HCT116 (cell line): ENCODE measurements at regions not wholly inside any gene's neighbourhood (a gene's known extent, or its start where the extent isn't known, plus 50 kb on each side); places are given as distances from the start of the nearest gene placed in this dataset.

Experiments
- ATAC-seq: fragments of 200-7000 bp; cut with Tn5 transposase; 2 replicates; pipeline ENCODE4 v1.9.1; 2020; ENCODE audit warnings: mild to moderate bottlenecking, moderate library complexity
- BruUV-seq: library from RNA; stranded (reverse); fragments of 400-500 nt; replicated peaks from 2 replicates; lab custom pipeline; 2021; lab: Mats Ljungman, UMichigan
- CTCF ChIA-PET: fragments of 300-600 bp; sonication (Branson Sonifier 250); formaldehyde crosslinking; loops from one replicate; lab custom pipeline; 2021; ENCODE audit warnings: antibody characterized with exemption; lab: Charles Lee
- POLR2A ChIA-PET: fragments of 300-600, 350-600 bp; sonication (Branson Sonifier 250); formaldehyde crosslinking; loops from one replicate; lab custom pipeline; 2021; ENCODE audit warnings: antibody characterized with exemption; lab: Charles Lee
- RAD21 ChIA-PET, 2 experiments: fragments of 300-600 bp; sonication (Branson Sonifier 250); formaldehyde crosslinking; loops; one replicate each; lab custom pipeline; 2023; ENCODE audit warnings: low total read pairs in 2 of 2; ENCODE audit not compliant: uncharacterized antibody in 2 of 2, unreplicated experiment in 2 of 2, low non-redundant PET in 1 of 2; lab: Charles Lee
- DNase-seq: peaks from one replicate; pipeline ENCODE4 v3.0.0-alpha.2; 2010; ENCODE audit warnings: low read depth, low spot score
- H2AFZ ChIP-seq: fragments of 200-600 bp; shearing (Covaris generic), sonication (generic); 2 replicates; pipeline ENCODE4 v1.6.1; 2017; ENCODE audit warnings: low read depth, mixed run types, mixed read lengths, antibody characterized with exemption, low read length; ENCODE audit not compliant: poor library complexity, severe bottlenecking
- H3K27ac ChIP-seq: 2 replicates; pipeline ENCODE4 v1.5.1; 2012; ENCODE audit warnings: low read depth, low read length
- H3K27me3 ChIP-seq: fragments of 200-600 bp; sonication (generic); 2 replicates; pipeline ENCODE4 v1.6.1; 2016; ENCODE audit warnings: mixed run types, low read length, mixed read lengths; ENCODE audit not compliant: insufficient read depth
- H3K36me3 ChIP-seq, 2 experiments: fragments of 200-500 bp in 1 of 2; fragments of 200-600 bp in 1 of 2; sonication (Bioruptor generic) in 1 of 2; sonication (generic) in 1 of 2; 2 replicates each; pipeline versions ENCODE4 v1.5.1 to v1.6.1; 2014 to 2016; ENCODE audit warnings: low read length in 2 of 2, inconsistent platforms in 1 of 2, mixed read lengths in 1 of 2, mixed run types in 1 of 2; ENCODE audit not compliant: insufficient read depth in 2 of 2, control insufficient read depth in 1 of 2
- H3K4me1 ChIP-seq, 2 experiments: fragments of 200-600 bp in 1 of 2; sonication (generic) in 1 of 2; 2 replicates each; pipeline versions ENCODE4 v1.5.1 to v1.6.1; 2012 to 2017; ENCODE audit warnings: low read length in 2 of 2, inconsistent platforms in 1 of 2, mild to moderate bottlenecking in 1 of 2, mixed read lengths in 1 of 2, mixed run types in 1 of 2, moderate library complexity in 1 of 2; ENCODE audit not compliant: insufficient read depth in 2 of 2, control insufficient read depth in 1 of 2
- H3K4me2 ChIP-seq: fragments of 200-600 bp; sonication (generic); 2 replicates; pipeline ENCODE4 v1.6.1; 2017; ENCODE audit warnings: mixed run types, low read length, mixed read lengths
- H3K4me3 ChIP-seq, 2 experiments: fragments of 200-600 bp in 1 of 2; sonication (generic) in 1 of 2; replicated peaks in 1 of 2; 2 replicates each; pipeline ENCODE4 v1.5.1; 2011 to 2016; ENCODE audit warnings: low read length in 2 of 2, control low read depth in 1 of 2, low read depth in 1 of 2, mild to moderate bottlenecking in 1 of 2, mixed read lengths in 1 of 2, mixed run types in 1 of 2
- H3K79me2 ChIP-seq: fragments of 200-600 bp; sonication (generic); 2 replicates; pipeline ENCODE4 v1.6.1; 2017; ENCODE audit warnings: mild to moderate bottlenecking, mixed run types, low read length, moderate library complexity, mixed read lengths; ENCODE audit not compliant: insufficient read depth
- H3K9ac ChIP-seq: fragments of 200-600 bp; sonication (generic); 2 replicates; pipeline ENCODE4 v1.6.1; 2016; ENCODE audit warnings: low read length, mixed read lengths
- H3K9me2 ChIP-seq: fragments of 200-600 bp; sonication (generic), shearing (Covaris generic); 2 replicates; pipeline ENCODE4 v1.6.1; 2017; ENCODE audit warnings: mixed run types, mild to moderate bottlenecking, moderate library complexity; ENCODE audit not compliant: insufficient read depth
- H3K9me3 ChIP-seq, 2 experiments: fragments of 200-500 bp in 1 of 2; fragments of 200-600 bp in 1 of 2; sonication (Bioruptor generic) in 1 of 2; sonication (generic) in 1 of 2; 2 replicates each; pipeline ENCODE4 v1.6.1; 2014 to 2017; ENCODE audit warnings: low read length in 2 of 2, mixed read lengths in 2 of 2, inconsistent platforms in 1 of 2, low read depth in 1 of 2, mild to moderate bottlenecking in 1 of 2, mixed run types in 1 of 2, moderate library complexity in 1 of 2; ENCODE audit not compliant: control insufficient read depth in 1 of 2, insufficient read depth in 1 of 2
- H4K20me1 ChIP-seq: fragments of 200-600 bp; sonication (generic), shearing (Covaris generic); 2 replicates; pipeline ENCODE4 v1.6.1; 2017; ENCODE audit warnings: mixed run types, mild to moderate bottlenecking, moderate library complexity; ENCODE audit not compliant: insufficient read depth
- EGR1 ChIP-seq: IDR thresholded peaks from 2 replicates; pipeline ENCODE4 v1.6.1; 2012; ENCODE audit warnings: low read depth
- EZH2 ChIP-seq: fragments of 200-600 bp; sonication (generic); IDR thresholded peaks from 2 replicates; pipeline ENCODE4 v1.6.1; 2017; ENCODE audit warnings: antibody characterized with exemption, mixed run types
- FOSL1 ChIP-seq: IDR thresholded peaks from 2 replicates; pipeline ENCODE4 v1.6.1; 2012; ENCODE audit warnings: low read depth
- RAD21 ChIP-seq: IDR thresholded peaks from 2 replicates; pipeline ENCODE4 v1.6.1; 2012; ENCODE audit warnings: low read depth, mild to moderate bottlenecking
- SRF ChIP-seq: IDR thresholded peaks from 2 replicates; pipeline ENCODE4 v1.6.1; 2012; ENCODE audit warnings: low read depth
- TCF7L2 ChIP-seq: IDR thresholded peaks from 2 replicates; pipeline ENCODE4 v1.7.0; 2011; ENCODE audit warnings: borderline replicate concordance, inconsistent platforms; ENCODE audit not compliant: insufficient read depth, insufficient read length; ENCODE audit errors: extremely low read depth
- YY1 ChIP-seq: IDR thresholded peaks from 2 replicates; pipeline ENCODE4 v1.6.1; 2011; ENCODE audit warnings: low read length, low read depth, moderate library complexity, mild to moderate bottlenecking; ENCODE audit not compliant: insufficient replicate concordance; ENCODE audit errors: extremely low read depth
- ZFX ChIP-seq: fragments of 450-650 bp; IDR thresholded peaks from 2 replicates; pipeline ENCODE4 v1.6.1; 2017
- ZNF274 ChIP-seq: fragments of 200-500 bp; sonication (Bioruptor generic); IDR thresholded peaks from 2 replicates; pipeline ENCODE4 v1.6.1; 2014; ENCODE audit warnings: mild to moderate bottlenecking, low read depth, low read length, inconsistent platforms
- intact Hi-C: fragments of 100-400 bp; cut with micrococcal nuclease; formaldehyde crosslinking; loops from 2 replicates; pipeline ENCODE4 v1.10.0; 2022
- TF ChIP-seq, protein P1 (sequence below): IDR thresholded peaks from 2 replicates; pipeline ENCODE4 v1.6.1; 2012

DNA sequence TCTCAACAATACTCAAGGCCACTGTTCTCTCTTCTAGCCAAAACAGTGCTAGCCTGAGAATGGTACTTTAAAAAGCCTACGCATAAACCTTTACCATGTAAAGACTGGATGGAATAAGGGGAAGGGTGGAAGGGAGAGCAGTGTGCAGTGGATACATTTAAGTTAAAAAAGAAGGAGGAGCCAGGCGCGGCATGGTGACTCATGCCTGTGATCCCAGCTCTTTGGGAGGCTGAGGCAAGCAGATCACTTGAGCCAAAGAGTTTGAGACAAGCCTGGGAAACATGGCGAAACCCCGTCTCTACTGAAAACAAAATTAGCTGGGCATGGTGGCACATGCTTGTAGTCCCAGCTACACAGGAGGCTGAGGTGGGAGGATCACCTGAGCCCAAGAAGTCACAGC lies 127.7 kb upstream of the KIF2A start:
- H3K27ac ChIP-seq, result no peak overlapping the region
- BruUV-seq, result no TSS peak
- no peak overlapping the region for H3K9ac ChIP-seq
- H3K4me1 ChIP-seq, result no peaks in the 10 kb centered on the region
- intact Hi-C loops, result no loop called here
- no peaks in the 10 kb centered on the region for H3K9me3 ChIP-seq
- H3K36me3 ChIP-seq, result no peaks in the 10 kb centered on the region
- ChIA-PET POLR2A (no interaction called here), CTCF (no interaction called here), RAD21 (no interaction called here)
- TF ChIP-seq EZH2 (no peak), TCF7L2 (no peak), ZFX (no peak), EGR1 (no peak), SRF (no peak), YY1 (no peak), RAD21 (no peak), FOSL1 (no peak)
- TF ChIP-seq, protein P1, sequence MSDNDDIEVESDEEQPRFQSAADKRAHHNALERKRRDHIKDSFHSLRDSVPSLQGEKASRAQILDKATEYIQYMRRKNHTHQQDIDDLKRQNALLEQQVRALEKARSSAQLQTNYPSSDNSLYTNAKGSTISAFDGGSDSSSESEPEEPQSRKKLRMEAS, result no peak
- H2AFZ ChIP-seq, result no peak overlapping the region
- DNase-seq (no peak), ATAC-seq (no peak)
- no peaks in the 10 kb centered on the region for H3K79me2 ChIP-seq
- no peak overlapping the region for H3K4me2 ChIP-seq
- no peak overlapping the region for H3K4me3 ChIP-seq
- no peaks in the 10 kb centered on the region for H4K20me1 ChIP-seq
- no peaks in the 10 kb centered on the region for H3K9me2 ChIP-seq
- H3K27me3 ChIP-seq, result peaks cover 42% of the 10 kb centered on the region

DNA sequence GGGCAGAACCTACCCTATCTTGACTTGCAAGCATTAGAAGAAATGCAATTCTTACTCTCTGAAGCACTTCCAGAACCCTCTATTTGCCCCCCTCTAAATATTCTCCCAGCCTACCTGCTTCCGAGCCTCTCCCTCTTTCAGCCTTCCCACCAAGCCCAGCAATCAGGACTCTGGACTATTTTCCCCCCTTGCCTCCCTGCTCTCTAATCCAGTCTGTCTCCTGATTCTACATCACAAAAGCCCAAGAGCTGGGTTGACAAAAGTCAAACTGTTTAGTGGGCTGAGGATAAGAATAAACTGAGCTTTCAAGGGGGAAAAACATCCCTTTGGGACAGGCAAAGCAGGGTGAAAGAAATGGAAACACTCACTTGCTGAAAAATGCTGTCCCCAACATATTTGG lies 123.2 kb upstream of the KIF2A start:
- no peak for DNase-seq
- H3K4me3 ChIP-seq, result no peak overlapping the region
- no peak overlapping the region for H3K4me2 ChIP-seq
- ATAC-seq, result no peak
- RAD21 ChIA-PET, result no interaction called here
- H3K27me3 ChIP-seq, result peaks cover 35% of the 10 kb centered on the region
- no peaks in the 10 kb centered on the region for H3K79me2 ChIP-seq
- no peaks in the 10 kb centered on the region for H3K36me3 ChIP-seq
- H3K4me1 ChIP-seq, result no peaks in the 10 kb centered on the region
- no peaks in the 10 kb centered on the region for H3K9me2 ChIP-seq
- no TSS peak for BruUV-seq
- no peak for TF ChIP-seq ZNF274
- H2AFZ ChIP-seq, result no peak overlapping the region
- POLR2A ChIA-PET, result no interaction called here
- no peak overlapping the region for H3K27ac ChIP-seq
- no peaks in the 10 kb centered on the region for H3K9me3 ChIP-seq
- CTCF ChIA-PET, result no interaction called here
- no peaks in the 10 kb centered on the region for H4K20me1 ChIP-seq
- H3K9ac ChIP-seq, result no peak overlapping the region
- intact Hi-C loops, result no loop called here
